22Rv1 (cell line): ENCODE measurements at regions not wholly inside any gene's neighbourhood (a gene's known extent, or its start where the extent isn't known, plus 50 kb on each side); places are given as distances from the start of the nearest gene placed in this dataset.

Experiments used
- H3K27ac ChIP-seq: fragments of 450-650 bp; 2 replicates; pipeline ENCODE4 v1.5.1; 2017
- ZFX ChIP-seq: fragments of 450-650 bp; IDR thresholded peaks from 2 replicates; pipeline ENCODE4 v1.6.1; 2017; ENCODE audit warnings: antibody characterized with exemption, borderline replicate concordance
- TF ChIP-seq, protein P1 (sequence below): fragments of 450-650 bp; IDR thresholded peaks from 2 replicates; pipeline ENCODE4 v1.5.1; 2017; ENCODE audit warnings: mild to moderate bottlenecking

- TF ChIP-seq, protein P1, sequence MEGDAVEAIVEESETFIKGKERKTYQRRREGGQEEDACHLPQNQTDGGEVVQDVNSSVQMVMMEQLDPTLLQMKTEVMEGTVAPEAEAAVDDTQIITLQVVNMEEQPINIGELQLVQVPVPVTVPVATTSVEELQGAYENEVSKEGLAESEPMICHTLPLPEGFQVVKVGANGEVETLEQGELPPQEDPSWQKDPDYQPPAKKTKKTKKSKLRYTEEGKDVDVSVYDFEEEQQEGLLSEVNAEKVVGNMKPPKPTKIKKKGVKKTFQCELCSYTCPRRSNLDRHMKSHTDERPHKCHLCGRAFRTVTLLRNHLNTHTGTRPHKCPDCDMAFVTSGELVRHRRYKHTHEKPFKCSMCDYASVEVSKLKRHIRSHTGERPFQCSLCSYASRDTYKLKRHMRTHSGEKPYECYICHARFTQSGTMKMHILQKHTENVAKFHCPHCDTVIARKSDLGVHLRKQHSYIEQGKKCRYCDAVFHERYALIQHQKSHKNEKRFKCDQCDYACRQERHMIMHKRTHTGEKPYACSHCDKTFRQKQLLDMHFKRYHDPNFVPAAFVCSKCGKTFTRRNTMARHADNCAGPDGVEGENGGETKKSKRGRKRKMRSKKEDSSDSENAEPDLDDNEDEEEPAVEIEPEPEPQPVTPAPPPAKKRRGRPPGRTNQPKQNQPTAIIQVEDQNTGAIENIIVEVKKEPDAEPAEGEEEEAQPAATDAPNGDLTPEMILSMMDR = no peak
- TF ChIP-seq ZFX = no peak
Measured at GRCh38 chr7:121555558-121555957, 159.4 kb upstream of the FAM3C start.

DNA sequence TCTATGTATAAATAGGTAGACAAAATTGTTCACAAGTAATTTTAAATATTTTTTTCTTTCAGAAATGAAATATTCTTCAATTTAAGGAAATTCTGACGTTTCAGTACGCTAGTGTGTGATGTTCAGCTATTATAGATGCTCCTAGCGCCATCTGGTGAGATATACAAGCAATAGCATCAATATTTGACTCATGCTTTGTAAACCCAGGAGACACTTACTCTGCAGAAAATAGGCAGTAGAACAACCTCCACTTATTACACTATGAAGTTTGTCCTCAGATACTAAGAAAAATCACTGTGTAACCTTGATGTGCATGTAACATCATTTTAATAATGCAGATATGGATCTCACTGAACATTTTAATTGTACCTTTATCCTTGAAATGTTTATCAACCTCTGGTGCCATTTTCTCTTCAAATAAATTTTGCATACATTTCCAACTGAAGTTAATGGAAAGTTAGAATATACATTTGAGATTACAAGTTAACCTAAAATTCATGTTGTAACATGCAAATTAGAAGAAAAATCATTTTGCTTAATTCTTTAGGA lies 151.5 kb upstream of the FAM3C start:
- TF ChIP-seq, protein P1 = peak; percentile 89
- TF ChIP-seq ZFX = no peak
- H3K27ac ChIP-seq = no peak overlapping the region

More at GRCh38 chr7:121555558-121555957, 159.4 kb upstream of the FAM3C start:
- no peak overlapping the region for H3K27ac ChIP-seq

- H3K27ac ChIP-seq = no peak overlapping the region
- TF ChIP-seq, protein P1 = no peak
- TF ChIP-seq ZFX = no peak
Measured at GRCh38 chr7:121546632-121547543, 150.8 kb upstream of the FAM3C start.

GRCh38 chr7:121545418-121545817 lies 149.3 kb upstream of the FAM3C start:
- no peak overlapping the region for H3K27ac ChIP-seq
- TF ChIP-seq, protein P1 = no peak
- TF ChIP-seq ZFX = no peak

DNA sequence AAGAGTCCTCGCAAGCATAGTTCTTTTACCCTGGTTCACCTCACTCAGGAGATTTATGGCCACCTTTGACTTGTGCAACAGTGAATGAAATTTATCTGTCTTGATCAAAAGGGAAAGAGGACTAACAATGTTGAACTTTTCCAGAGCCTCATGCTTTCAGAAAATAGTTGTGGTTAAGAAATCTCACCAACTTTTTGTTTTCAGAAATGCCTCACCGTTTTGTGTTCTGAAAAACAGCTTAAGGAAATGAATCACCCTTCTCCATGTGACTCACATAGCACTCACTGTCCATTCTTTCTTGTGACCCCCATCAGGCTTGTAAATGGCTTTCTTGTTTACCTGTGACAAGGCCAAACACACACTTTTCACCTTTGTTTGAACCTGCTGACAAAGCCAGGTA lies 148.6 kb upstream of the FAM3C start:
- no peak for TF ChIP-seq ZFX
- TF ChIP-seq, protein P1 = no peak

GRCh38 chr7:121544238-121544637 lies 148.1 kb upstream of the FAM3C start:
- H3K27ac ChIP-seq = no peak overlapping the region
- no peak for TF ChIP-seq ZFX
- TF ChIP-seq, protein P1 = no peak

More for the DNA sequence above, 148.6 kb upstream of the FAM3C start:
- no peak overlapping the region for H3K27ac ChIP-seq

DNA sequence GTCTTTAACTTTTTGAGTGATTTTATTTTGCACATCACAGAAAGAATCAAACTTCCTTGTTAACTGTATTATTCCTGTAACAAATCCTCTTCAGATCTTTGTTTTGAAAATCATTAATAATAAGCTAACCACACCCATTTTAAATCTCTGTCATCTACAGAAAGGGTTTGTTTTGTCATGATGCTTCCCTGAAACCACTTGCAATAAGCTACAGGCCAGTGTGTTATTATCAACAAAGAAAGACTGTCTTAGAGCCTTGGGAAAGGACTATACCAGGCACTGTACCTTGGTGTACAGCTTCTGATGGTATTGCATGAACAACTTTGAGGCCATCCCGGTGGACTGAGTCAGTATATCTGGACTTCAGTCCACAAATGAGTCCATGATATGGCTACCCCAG lies 145.3 kb upstream of the FAM3C start:
- H3K27ac ChIP-seq = no peak overlapping the region
- TF ChIP-seq, protein P1 = no peak
- no peak for TF ChIP-seq ZFX
